Endothelial cell (in vitro differentiated cells): ENCODE measurements at regions not wholly inside any gene's neighbourhood (a gene's known extent, or its start where the extent isn't known, plus 50 kb on each side); places are given as distances from the start of the nearest gene placed in this dataset.

ENCODE experiments used
- DNase-seq: peaks from one replicate; pipeline ENCODE4 v3.0.0; 2021; ENCODE audit warnings: low spot score
- H3K27ac Mint-ChIP-seq: one replicate; pipeline ENCODE4 v1.8.0; 2021; ENCODE audit warnings: mixed read lengths, inconsistent platforms; ENCODE audit not compliant: unreplicated experiment
- H3K27me3 Mint-ChIP-seq: one replicate; pipeline ENCODE4 v1.8.0; 2021; ENCODE audit warnings: mild to moderate bottlenecking, moderate library complexity, mixed read lengths, inconsistent platforms; ENCODE audit not compliant: unreplicated experiment
- H3K36me3 Mint-ChIP-seq: one replicate; pipeline ENCODE4 v1.8.0; 2021; ENCODE audit warnings: mild to moderate bottlenecking, low read depth, mixed read lengths, inconsistent platforms; ENCODE audit not compliant: unreplicated experiment
- H3K4me1 Mint-ChIP-seq: one replicate; pipeline ENCODE4 v1.8.0; 2021; ENCODE audit warnings: mild to moderate bottlenecking, mixed read lengths, inconsistent platforms; ENCODE audit not compliant: unreplicated experiment
- H3K4me3 Mint-ChIP-seq: one replicate; pipeline ENCODE4 v1.8.0; 2021; ENCODE audit warnings: mild to moderate bottlenecking, mixed read lengths, inconsistent platforms; ENCODE audit not compliant: unreplicated experiment
- H3K9me3 Mint-ChIP-seq: one replicate; pipeline ENCODE4 v1.8.0; 2021; ENCODE audit warnings: mixed read lengths, inconsistent platforms; ENCODE audit not compliant: unreplicated experiment
- TF ChIP-seq, protein P1 (sequence below): fragments of 200-600 bp; sonication (generic); IDR thresholded peaks from one replicate; pipeline ENCODE4 v1.5.0; 2021; ENCODE audit warnings: antibody characterized with exemption; ENCODE audit not compliant: unreplicated experiment

DNA sequence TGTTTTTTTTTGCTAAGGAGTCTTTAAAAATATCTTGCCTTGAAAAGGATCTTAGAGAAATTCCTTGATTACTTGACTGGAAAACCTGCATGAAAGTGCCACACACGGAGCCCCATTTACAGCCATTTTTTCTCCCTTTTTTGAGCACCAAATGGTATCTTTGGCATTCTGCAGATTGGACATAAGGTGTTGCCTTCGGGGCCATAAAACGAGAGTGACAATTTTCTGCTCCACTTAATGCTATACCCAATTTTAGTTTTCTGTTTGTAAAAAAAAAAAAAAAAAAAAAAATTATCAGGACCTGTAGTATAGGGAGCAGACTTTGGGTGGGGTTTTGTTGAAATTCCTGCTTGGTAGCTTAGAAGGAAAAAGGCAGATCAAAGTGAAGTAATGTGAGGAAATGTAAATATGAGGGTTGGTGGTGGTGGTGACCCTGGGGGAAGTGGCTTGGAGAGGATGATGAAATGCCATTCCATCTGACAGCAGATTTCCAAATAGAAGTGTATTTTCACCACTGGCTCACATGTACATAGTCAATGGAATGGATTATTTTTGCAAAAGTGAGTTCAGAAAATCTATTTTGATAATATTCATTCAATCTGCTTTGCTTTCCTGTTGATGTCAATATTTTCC, 212.1 kb upstream of the SOX4 start:
- no peak overlapping the region for H3K27ac Mint-ChIP-seq
- no peak overlapping the region for H3K4me3 Mint-ChIP-seq
- peaks cover 8% of the 10 kb centered on the region for H3K4me1 Mint-ChIP-seq
- H3K9me3 Mint-ChIP-seq = no peaks in the 10 kb centered on the region
- no peak for DNase-seq
- H3K27me3 Mint-ChIP-seq = no peaks in the 10 kb centered on the region
- H3K36me3 Mint-ChIP-seq = no peaks in the 10 kb centered on the region
- TF ChIP-seq, protein P1, sequence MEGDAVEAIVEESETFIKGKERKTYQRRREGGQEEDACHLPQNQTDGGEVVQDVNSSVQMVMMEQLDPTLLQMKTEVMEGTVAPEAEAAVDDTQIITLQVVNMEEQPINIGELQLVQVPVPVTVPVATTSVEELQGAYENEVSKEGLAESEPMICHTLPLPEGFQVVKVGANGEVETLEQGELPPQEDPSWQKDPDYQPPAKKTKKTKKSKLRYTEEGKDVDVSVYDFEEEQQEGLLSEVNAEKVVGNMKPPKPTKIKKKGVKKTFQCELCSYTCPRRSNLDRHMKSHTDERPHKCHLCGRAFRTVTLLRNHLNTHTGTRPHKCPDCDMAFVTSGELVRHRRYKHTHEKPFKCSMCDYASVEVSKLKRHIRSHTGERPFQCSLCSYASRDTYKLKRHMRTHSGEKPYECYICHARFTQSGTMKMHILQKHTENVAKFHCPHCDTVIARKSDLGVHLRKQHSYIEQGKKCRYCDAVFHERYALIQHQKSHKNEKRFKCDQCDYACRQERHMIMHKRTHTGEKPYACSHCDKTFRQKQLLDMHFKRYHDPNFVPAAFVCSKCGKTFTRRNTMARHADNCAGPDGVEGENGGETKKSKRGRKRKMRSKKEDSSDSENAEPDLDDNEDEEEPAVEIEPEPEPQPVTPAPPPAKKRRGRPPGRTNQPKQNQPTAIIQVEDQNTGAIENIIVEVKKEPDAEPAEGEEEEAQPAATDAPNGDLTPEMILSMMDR = no peak

DNA sequence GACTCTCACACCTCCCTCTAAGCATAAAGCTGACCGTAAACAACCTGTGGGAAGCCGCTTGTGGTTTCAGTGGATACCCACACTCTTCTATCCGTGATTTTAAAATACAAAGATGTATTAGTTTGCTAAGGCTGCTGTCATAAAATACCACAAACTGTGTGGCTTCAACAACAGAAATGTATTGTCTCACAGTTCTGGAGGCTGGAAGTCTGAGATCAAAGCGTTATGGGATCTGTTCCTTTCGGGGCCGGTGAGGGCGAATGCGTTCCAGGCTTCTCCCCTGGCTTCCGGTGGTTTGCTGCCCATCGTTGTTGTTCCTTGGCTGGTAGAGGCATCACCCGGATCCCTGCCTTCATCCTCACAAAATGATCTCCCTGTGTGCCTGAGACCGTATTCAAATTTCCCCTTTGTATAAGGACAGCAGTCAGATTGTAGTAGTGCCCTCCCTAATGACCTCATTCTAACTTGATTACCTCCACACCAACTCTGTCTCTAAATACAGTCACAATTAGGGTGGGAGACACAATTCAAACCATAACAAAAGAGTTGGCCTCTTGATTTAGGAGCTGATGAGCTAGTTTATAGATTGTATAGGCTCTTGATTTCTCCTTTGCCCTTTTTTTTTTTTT, 210.6 kb upstream of the SOX4 start:
- Mint-ChIP-seq H3K4me1 (peaks cover 8% of the 10 kb centered on the region), H3K27ac (no peak overlapping the region), H3K9me3 (no peaks in the 10 kb centered on the region), H3K4me3 (no peak overlapping the region), H3K36me3 (no peaks in the 10 kb centered on the region), H3K27me3 (no peaks in the 10 kb centered on the region)
- DNase-seq = no peak
- TF ChIP-seq, protein P1 = no peak

DNA sequence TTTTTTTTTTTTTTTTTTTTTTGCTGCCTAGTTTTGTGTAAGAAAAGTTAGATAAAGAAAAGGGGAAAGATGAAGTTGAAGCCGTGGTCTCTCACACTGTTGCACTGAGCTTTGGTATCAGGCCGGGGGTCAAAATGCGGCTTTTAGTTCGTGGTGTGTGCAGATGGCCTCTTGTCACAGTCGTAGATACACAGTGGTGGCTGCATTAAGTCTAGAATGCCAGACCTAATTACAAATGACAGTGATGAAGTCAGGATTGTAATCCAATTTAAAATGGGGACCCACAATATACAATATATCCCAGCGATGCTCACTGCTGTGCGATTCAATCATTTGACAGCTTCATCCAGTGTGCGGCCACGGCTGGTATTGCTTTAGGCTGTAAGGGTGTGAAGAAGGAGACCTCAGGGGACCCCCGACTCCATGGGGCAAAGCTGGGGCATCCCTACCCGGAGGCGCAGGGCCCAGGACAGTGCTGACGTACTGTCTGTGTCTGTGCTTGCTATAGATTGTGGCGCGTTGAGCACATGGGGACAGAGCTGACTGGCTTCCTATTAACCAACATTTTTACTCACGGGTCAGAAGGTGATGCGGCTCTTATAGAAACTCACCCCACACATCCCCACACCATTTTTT, 210.0 kb upstream of the SOX4 start:
- H3K27ac Mint-ChIP-seq = no peak overlapping the region
- peaks cover 8% of the 10 kb centered on the region for H3K4me1 Mint-ChIP-seq
- H3K27me3 Mint-ChIP-seq = no peaks in the 10 kb centered on the region
- no peak overlapping the region for H3K4me3 Mint-ChIP-seq
- H3K9me3 Mint-ChIP-seq = no peaks in the 10 kb centered on the region
- TF ChIP-seq, protein P1 = no peak
- DNase-seq = no peak
- H3K36me3 Mint-ChIP-seq = no peaks in the 10 kb centered on the region

DNA sequence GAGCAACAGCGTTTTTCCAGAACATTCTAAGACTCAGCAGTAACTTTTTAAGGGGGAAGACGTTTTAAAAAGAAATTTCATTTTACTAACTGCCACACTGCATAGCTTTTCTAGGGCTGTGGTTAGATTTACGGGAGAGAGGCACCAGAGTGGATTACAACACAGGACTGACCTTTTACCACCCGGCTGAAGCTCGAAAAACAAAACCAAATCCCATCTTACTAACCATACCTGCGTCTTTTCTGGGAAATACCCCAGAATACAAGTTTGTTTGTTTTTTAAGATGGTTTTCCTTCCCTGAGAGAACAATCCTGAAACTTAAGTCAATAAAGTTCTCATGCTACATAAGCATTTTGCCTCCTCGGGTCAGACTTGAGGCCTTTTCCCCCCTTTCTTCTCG, 209.3 kb upstream of the SOX4 start:
- TF ChIP-seq, protein P1 = no peak
- no peak for DNase-seq
- Mint-ChIP-seq H3K27me3 (no peaks in the 10 kb centered on the region), H3K4me1 (peaks cover 8% of the 10 kb centered on the region), H3K4me3 (no peak overlapping the region), H3K9me3 (no peaks in the 10 kb centered on the region), H3K27ac (no peak overlapping the region), H3K36me3 (no peaks in the 10 kb centered on the region)

DNA sequence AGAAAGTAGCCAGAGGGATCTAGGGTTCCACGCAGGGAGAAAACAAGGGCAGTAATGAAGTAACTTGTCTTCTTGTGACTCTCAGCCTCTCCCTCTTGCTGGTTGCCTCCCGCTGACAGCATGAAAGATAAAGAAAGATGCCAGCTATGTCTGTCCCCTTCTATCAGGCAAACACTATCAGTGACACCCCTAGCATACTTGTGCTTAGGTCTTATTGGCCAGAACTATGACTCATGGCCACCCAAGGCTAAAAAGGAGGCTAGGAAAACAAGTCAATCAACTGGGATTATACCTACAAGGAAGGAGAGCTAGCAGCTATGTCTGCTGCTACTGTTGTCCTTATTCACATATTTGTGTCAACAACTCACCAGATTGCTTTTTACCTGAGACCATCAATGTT, 206.8 kb upstream of the SOX4 start:
- Mint-ChIP-seq H3K27me3 (no peaks in the 10 kb centered on the region), H3K4me1 (peaks cover 5% of the 10 kb centered on the region), H3K36me3 (no peaks in the 10 kb centered on the region), H3K9me3 (no peaks in the 10 kb centered on the region), H3K27ac (no peak overlapping the region), H3K4me3 (no peak overlapping the region)
- TF ChIP-seq, protein P1 = no peak
- no peak for DNase-seq
